ENCODE measurements at regions not wholly inside any gene's neighbourhood (a gene's known extent, or its start where the extent isn't known, plus 50 kb on each side); places are given as distances from the start of the nearest gene placed in this dataset.

- Histone ChIP-seq H3K9me3 (ENCODE audit: severe bottlenecking) (no peaks in the 10 kb centered on the region), H3K27ac (no peak overlapping the region)
Measured at GRCh38 chr18:72638376-72638775, 94.2 kb upstream of the CBLN2 start.

DNA sequence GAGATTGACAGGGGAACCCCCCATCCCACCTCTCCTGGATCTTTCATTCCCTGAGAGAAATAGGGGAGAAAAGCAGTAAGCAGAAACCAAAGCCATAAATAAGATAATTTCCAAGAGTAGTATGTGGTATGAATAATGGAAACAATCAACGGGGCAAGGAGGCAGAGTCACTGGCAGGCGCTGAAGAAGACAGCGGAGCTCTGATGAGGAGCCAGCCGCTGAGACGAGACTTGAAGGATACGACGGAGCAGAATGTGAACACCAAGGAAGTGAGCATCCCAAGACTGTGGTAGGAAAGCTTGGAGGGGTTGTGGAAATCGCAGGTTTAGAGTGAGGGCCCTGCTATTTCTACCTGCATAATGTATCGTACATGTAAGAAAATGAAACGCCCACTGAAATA is 93.6 kb upstream of the CBLN2 start:
- Histone ChIP-seq H3K36me3 (no peaks in the 10 kb centered on the region), H3K9me3 (ENCODE audit: severe bottlenecking) (no peaks in the 10 kb centered on the region), H3K27ac (no peak overlapping the region), H3K4me3 (ENCODE audit: low read depth, low read length) (no peak overlapping the region), H3K27me3 (ENCODE audit: insufficient read depth, low read depth, severe bottlenecking) (no peaks in the 10 kb centered on the region)
- TF ChIP-seq, protein P1, sequence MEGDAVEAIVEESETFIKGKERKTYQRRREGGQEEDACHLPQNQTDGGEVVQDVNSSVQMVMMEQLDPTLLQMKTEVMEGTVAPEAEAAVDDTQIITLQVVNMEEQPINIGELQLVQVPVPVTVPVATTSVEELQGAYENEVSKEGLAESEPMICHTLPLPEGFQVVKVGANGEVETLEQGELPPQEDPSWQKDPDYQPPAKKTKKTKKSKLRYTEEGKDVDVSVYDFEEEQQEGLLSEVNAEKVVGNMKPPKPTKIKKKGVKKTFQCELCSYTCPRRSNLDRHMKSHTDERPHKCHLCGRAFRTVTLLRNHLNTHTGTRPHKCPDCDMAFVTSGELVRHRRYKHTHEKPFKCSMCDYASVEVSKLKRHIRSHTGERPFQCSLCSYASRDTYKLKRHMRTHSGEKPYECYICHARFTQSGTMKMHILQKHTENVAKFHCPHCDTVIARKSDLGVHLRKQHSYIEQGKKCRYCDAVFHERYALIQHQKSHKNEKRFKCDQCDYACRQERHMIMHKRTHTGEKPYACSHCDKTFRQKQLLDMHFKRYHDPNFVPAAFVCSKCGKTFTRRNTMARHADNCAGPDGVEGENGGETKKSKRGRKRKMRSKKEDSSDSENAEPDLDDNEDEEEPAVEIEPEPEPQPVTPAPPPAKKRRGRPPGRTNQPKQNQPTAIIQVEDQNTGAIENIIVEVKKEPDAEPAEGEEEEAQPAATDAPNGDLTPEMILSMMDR (IDR thresholded peaks at IDR 0.05; ENCODE audit: low read depth, low read length): no peak
- DNase-seq: no peak

More at GRCh38 chr18:72638376-72638775, 94.2 kb upstream of the CBLN2 start:
- TF ChIP-seq, protein P1 (IDR thresholded peaks at IDR 0.05; ENCODE audit: low read depth, low read length): no peak
- Histone ChIP-seq H3K27me3 (ENCODE audit: insufficient read depth, low read depth, severe bottlenecking) (no peaks in the 10 kb centered on the region), H3K36me3 (no peaks in the 10 kb centered on the region), H3K4me3 (ENCODE audit: low read depth, low read length) (no peak overlapping the region)
- no peak for DNase-seq

- Histone ChIP-seq H3K36me3 (no peaks in the 10 kb centered on the region), H3K27ac (no peak overlapping the region), H3K4me3 (ENCODE audit: low read depth, low read length) (no peak overlapping the region), H3K27me3 (ENCODE audit: insufficient read depth, low read depth, severe bottlenecking) (no peaks in the 10 kb centered on the region), H3K9me3 (ENCODE audit: severe bottlenecking) (no peaks in the 10 kb centered on the region)
- TF ChIP-seq, protein P1 (IDR thresholded peaks at IDR 0.05; ENCODE audit: low read depth, low read length): no peak
- DNase-seq: no peak
Measured at GRCh38 chr18:72637299-72637698, 93.2 kb upstream of the CBLN2 start.

DNA sequence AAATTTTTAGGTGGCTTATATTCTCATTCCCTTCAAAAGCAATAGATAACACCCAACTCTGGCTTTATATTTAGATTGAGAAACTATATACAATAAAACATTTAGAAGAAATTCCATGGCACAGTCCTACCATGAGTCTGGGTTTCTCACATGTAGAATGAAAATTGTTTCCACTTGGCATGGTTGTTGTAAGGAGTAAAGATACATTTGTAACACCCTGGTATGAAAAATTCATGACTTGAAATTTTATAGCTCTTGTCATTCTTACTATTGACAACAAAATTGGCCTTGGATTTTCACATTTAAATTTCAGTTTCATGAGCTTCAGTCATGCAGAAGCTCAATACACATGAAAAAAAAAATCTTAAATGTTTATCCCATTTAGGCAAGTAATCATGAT is 92.5 kb upstream of the CBLN2 start:
- no peaks in the 10 kb centered on the region for H3K27me3 ChIP-seq (ENCODE audit: insufficient read depth, low read depth, severe bottlenecking)
- TF ChIP-seq, protein P1 (IDR thresholded peaks at IDR 0.05; ENCODE audit: low read depth, low read length): no peak
- no peak overlapping the region for H3K27ac ChIP-seq
- H3K36me3 ChIP-seq: no peaks in the 10 kb centered on the region
- H3K4me3 ChIP-seq (ENCODE audit: low read depth, low read length): no peak overlapping the region
- no peaks in the 10 kb centered on the region for H3K9me3 ChIP-seq (ENCODE audit: severe bottlenecking)
- DNase-seq: no peak

DNA sequence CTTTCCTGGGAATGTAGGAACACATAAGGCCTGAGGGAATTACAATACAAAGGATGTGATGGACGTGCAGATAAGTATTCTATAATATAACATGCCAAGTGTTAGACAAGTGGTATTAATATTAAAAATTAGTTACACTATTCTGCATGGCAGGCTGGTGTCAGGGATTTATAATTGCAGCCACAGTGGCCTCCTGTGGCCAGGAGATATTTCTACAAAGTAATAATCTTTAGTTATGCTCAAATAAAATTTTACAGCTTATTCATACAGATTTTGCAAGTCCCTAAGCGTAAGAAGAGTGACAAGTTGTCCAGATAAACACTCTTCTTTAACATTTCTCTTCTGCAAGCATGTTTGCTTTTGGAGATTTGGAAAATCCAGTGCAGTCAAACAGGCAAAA is 90.4 kb upstream of the CBLN2 start:
- H3K27me3 ChIP-seq (ENCODE audit: insufficient read depth, low read depth, severe bottlenecking): no peaks in the 10 kb centered on the region
- no peaks in the 10 kb centered on the region for H3K9me3 ChIP-seq (ENCODE audit: severe bottlenecking)
- no peak overlapping the region for H3K27ac ChIP-seq
- H3K36me3 ChIP-seq: no peaks in the 10 kb centered on the region
- TF ChIP-seq, protein P1 (IDR thresholded peaks at IDR 0.05; ENCODE audit: low read depth, low read length): no peak
- DNase-seq: no peak
- H3K4me3 ChIP-seq (ENCODE audit: low read depth, low read length): no peak overlapping the region

- TF ChIP-seq, protein P1 (IDR thresholded peaks at IDR 0.05; ENCODE audit: low read depth, low read length): no peak
- H3K27me3 ChIP-seq (ENCODE audit: insufficient read depth, low read depth, severe bottlenecking): no peaks in the 10 kb centered on the region
- no peaks in the 10 kb centered on the region for H3K36me3 ChIP-seq
- DNase-seq: no peak
- H3K9me3 ChIP-seq (ENCODE audit: severe bottlenecking): no peaks in the 10 kb centered on the region
- H3K27ac ChIP-seq: no peak overlapping the region
- no peak overlapping the region for H3K4me3 ChIP-seq (ENCODE audit: low read depth, low read length)
Measured at GRCh38 chr18:72630991-72631390, 86.8 kb upstream of the CBLN2 start.

Data from WERI-Rb-1 (cell line).